A673 (cell line): ENCODE measurements at regions not wholly inside any gene's neighbourhood (a gene's known extent, or its start where the extent isn't known, plus 50 kb on each side); places are given as distances from the start of the nearest gene placed in this dataset.

Experiments
- EZH2 ChIP-seq: fragments of 200-600 bp; sonication (generic); IDR thresholded peaks from 2 replicates; pipeline ENCODE4 v1.6.1; 2017; ENCODE audit warnings: borderline replicate concordance, low read depth, mild to moderate bottlenecking, mixed read lengths, antibody characterized with exemption, low read length; ENCODE audit not compliant: poor library complexity, severe bottlenecking
- TF ChIP-seq, protein P1 (sequence below): fragments of 300-800, 200-600 bp; sonication (generic); conservative IDR thresholded peaks from 2 replicates; pipeline ENCODE4 v1.5.1; 2017; ENCODE audit warnings: low read depth, mild to moderate bottlenecking, antibody characterized with exemption, low read length, moderate library complexity, mixed read lengths

GRCh38 chr14:98858561-98858960 is 413.4 kb downstream of the BCL11B start:
- TF ChIP-seq, protein P1, sequence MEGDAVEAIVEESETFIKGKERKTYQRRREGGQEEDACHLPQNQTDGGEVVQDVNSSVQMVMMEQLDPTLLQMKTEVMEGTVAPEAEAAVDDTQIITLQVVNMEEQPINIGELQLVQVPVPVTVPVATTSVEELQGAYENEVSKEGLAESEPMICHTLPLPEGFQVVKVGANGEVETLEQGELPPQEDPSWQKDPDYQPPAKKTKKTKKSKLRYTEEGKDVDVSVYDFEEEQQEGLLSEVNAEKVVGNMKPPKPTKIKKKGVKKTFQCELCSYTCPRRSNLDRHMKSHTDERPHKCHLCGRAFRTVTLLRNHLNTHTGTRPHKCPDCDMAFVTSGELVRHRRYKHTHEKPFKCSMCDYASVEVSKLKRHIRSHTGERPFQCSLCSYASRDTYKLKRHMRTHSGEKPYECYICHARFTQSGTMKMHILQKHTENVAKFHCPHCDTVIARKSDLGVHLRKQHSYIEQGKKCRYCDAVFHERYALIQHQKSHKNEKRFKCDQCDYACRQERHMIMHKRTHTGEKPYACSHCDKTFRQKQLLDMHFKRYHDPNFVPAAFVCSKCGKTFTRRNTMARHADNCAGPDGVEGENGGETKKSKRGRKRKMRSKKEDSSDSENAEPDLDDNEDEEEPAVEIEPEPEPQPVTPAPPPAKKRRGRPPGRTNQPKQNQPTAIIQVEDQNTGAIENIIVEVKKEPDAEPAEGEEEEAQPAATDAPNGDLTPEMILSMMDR, result no peak
- no peak for TF ChIP-seq EZH2
